Inflammatory macrophage treated with lipopolysaccharide for 1 hour (primary cell): ENCODE measurements at regions not wholly inside any gene's neighbourhood (a gene's known extent, or its start where the extent isn't known, plus 50 kb on each side); places are given as distances from the start of the nearest gene placed in this dataset.
"Not testable (repeated sequence)": the region's sequence is repeated elsewhere in the genome, so short reads cannot be mapped to it uniquely, and the experiment has no call there.

Experiments used
- DNase-seq, 2 donors: peaks; one replicate each; pipeline ENCODE4 v3.0.0-alpha.2; 2020 to 2022

- no peak for DNase-seq
Measured at GRCh38 chr4:79850626-79851025, 222.4 kb downstream of the ANTXR2 start.

- DNase-seq = no peak
Measured at GRCh38 chr4:79848329-79848728, 224.7 kb downstream of the ANTXR2 start.

- DNase-seq = no peak
Measured at GRCh38 chr4:79847411-79847810, 225.6 kb downstream of the ANTXR2 start.

GRCh38 chr4:79842162-79842561, 230.9 kb downstream of the ANTXR2 start:
- no peak for DNase-seq

GRCh38 chr4:79833857-79834256, 239.2 kb downstream of the ANTXR2 start:
- no peak for DNase-seq

GRCh38 chr4:79831701-79832514, 241.1 kb downstream of the ANTXR2 start:
- no peak for DNase-seq

- no peak for DNase-seq
Measured at GRCh38 chr4:79831119-79831528, 241.9 kb downstream of the ANTXR2 start.

- DNase-seq = no peak
Measured at GRCh38 chr4:79827283-79827682, 245.7 kb downstream of the ANTXR2 start.

- DNase-seq = no peak
Measured at GRCh38 chr4:79823148-79823763, 249.8 kb downstream of the ANTXR2 start.

GRCh38 chr4:79820427-79820826, 252.6 kb downstream of the ANTXR2 start:
- DNase-seq = no peak

GRCh38 chr4:79807933-79808332, 265.1 kb downstream of the ANTXR2 start:
- not testable (repeated sequence) for DNase-seq

- peak in 1 of 2 donors; percentile 4 for DNase-seq
Measured at GRCh38 chr4:79798047-79798446, 275.0 kb downstream of the ANTXR2 start.

GRCh38 chr4:79796948-79797347, 276.1 kb downstream of the ANTXR2 start:
- DNase-seq = no peak

- DNase-seq = no peak
Measured at GRCh38 chr4:79788884-79789283, 284.1 kb downstream of the ANTXR2 start.

GRCh38 chr4:79780129-79780528, 292.9 kb downstream of the ANTXR2 start:
- DNase-seq = no peak

GRCh38 chr4:79772510-79772909, 300.5 kb downstream of the ANTXR2 start:
- DNase-seq = no peak

GRCh38 chr4:79764120-79764519, 308.9 kb downstream of the ANTXR2 start:
- no peak for DNase-seq

GRCh38 chr4:79763486-79764075, 309.4 kb downstream of the ANTXR2 start:
- no peak for DNase-seq

GRCh38 chr4:79759793-79760192, 313.2 kb downstream of the ANTXR2 start:
- no peak for DNase-seq

- DNase-seq = no peak
Measured at GRCh38 chr4:79757600-79757999, 315.4 kb downstream of the ANTXR2 start.

- DNase-seq = no peak
Measured at GRCh38 chr4:79756140-79756895, 316.7 kb downstream of the ANTXR2 start.

GRCh38 chr4:79748835-79749234, 324.2 kb downstream of the ANTXR2 start:
- DNase-seq = no peak

GRCh38 chr4:79747252-79747651, 325.8 kb downstream of the ANTXR2 start:
- DNase-seq = no peak
